ENCODE measurements at regions not wholly inside any gene's neighbourhood (a gene's known extent, or its start where the extent isn't known, plus 50 kb on each side); places are given as distances from the start of the nearest gene placed in this dataset.

- no peak overlapping the region for H3K4me3 ChIP-seq (ENCODE audit: low read length in 2 of 2)
- H3K27me3 ChIP-seq (ENCODE audit: control insufficient read depth in 3 of 3, insufficient read depth in 3 of 3, low read depth in 1 of 3, low read length in 3 of 3): no peaks in the 10 kb centered on the region
- no peak for DNase-seq (ENCODE audit: low spot score)
- H3K36me3 ChIP-seq (replicated peaks in 1 of 2; ENCODE audit: control insufficient read depth in 2 of 2, insufficient read depth in 2 of 2, low read length in 2 of 2): no peaks in the 10 kb centered on the region
- H3K9ac ChIP-seq (ENCODE audit: low read depth, low read length, poor library complexity): no peak overlapping the region
- peaks cover 0 to 4% of the 10 kb centered on the region in 2 donors for H3K4me1 ChIP-seq (ENCODE audit: control insufficient read depth in 2 of 2, insufficient read depth in 1 of 2, low read depth in 1 of 2, low read length in 2 of 2)
- no peaks in the 10 kb centered on the region for H3K9me3 ChIP-seq (replicated peaks in 1 of 2; ENCODE audit: control insufficient read depth in 2 of 2, insufficient read depth in 1 of 2, low read depth in 1 of 2, low read length in 2 of 2)
- H2BK15ac ChIP-seq (ENCODE audit: low read length): no peak overlapping the region
- H2BK120ac ChIP-seq (ENCODE audit: low read depth, low read length): no peak overlapping the region
- no peak overlapping the region for H4K8ac ChIP-seq (ENCODE audit: low read depth, low read length)
- no peak overlapping the region for H2AFZ ChIP-seq (ENCODE audit: low read length)
- H2BK12ac ChIP-seq (ENCODE audit: low read length): no peak overlapping the region
- H3K23ac ChIP-seq (ENCODE audit: low read depth, low read length, poor library complexity): no peak overlapping the region
- H3K14ac ChIP-seq (ENCODE audit: low read length): no peak overlapping the region
- H3K79me1 ChIP-seq (ENCODE audit: low read depth, low read length): no peaks in the 10 kb centered on the region
- no peak overlapping the region for H4K91ac ChIP-seq (ENCODE audit: low read depth, low read length, poor library complexity)
- no peak overlapping the region for H3K18ac ChIP-seq (ENCODE audit: low read length)
- no peak overlapping the region for H3K4ac ChIP-seq (ENCODE audit: low read length)
- H3K4me2 ChIP-seq (ENCODE audit: insufficient read depth, low read length, poor library complexity, severe bottlenecking): no peak overlapping the region
- no CpG with 5 or more reads among the region's 5 CpGs for WGBS, 2 donors (ENCODE audit: extremely low coverage in 2 of 2, insufficient read length in 2 of 2, insufficient replicate concordance in 1 of 2)
- no peak overlapping the region for H2BK5ac ChIP-seq (ENCODE audit: low read length)
- no peak overlapping the region for H3K27ac ChIP-seq (replicated peaks; ENCODE audit: low read length)
- no peak overlapping the region for H2AK5ac ChIP-seq (ENCODE audit: low read depth, low read length)
Measured at GRCh38 chr4:189780391-189780790, 160.3 kb upstream of the FRG1 start.

GRCh38 chr4:189784651-189785050 is 156.0 kb upstream of the FRG1 start:
- Histone ChIP-seq H2BK12ac (ENCODE audit: low read length) (no peak overlapping the region), H4K8ac (ENCODE audit: low read depth, low read length) (no peak overlapping the region), H3K9ac (ENCODE audit: low read depth, low read length, poor library complexity) (no peak overlapping the region), H3K36me3 (replicated peaks in 1 of 2; ENCODE audit: control insufficient read depth in 2 of 2, insufficient read depth in 2 of 2, low read length in 2 of 2) (no peaks in the 10 kb centered on the region), H3K4me3 (ENCODE audit: low read length in 2 of 2) (no peak overlapping the region), H2BK120ac (ENCODE audit: low read depth, low read length) (no peak overlapping the region), H4K91ac (ENCODE audit: low read depth, low read length, poor library complexity) (no peak overlapping the region), H3K14ac (ENCODE audit: low read length) (no peak overlapping the region), H2AK5ac (ENCODE audit: low read depth, low read length) (no peak overlapping the region), H2AFZ (ENCODE audit: low read length) (no peak overlapping the region), H3K9me3 (replicated peaks in 1 of 2; ENCODE audit: control insufficient read depth in 2 of 2, insufficient read depth in 1 of 2, low read depth in 1 of 2, low read length in 2 of 2) (no peaks in the 10 kb centered on the region), H3K79me1 (ENCODE audit: low read depth, low read length) (no peaks in the 10 kb centered on the region), H3K18ac (ENCODE audit: low read length) (no peak overlapping the region), H2BK5ac (ENCODE audit: low read length) (no peak overlapping the region), H3K27ac (replicated peaks; ENCODE audit: low read length) (no peak overlapping the region), H3K27me3 (ENCODE audit: control insufficient read depth in 3 of 3, insufficient read depth in 3 of 3, low read depth in 1 of 3, low read length in 3 of 3) (no peaks in the 10 kb centered on the region), H3K4me1 (ENCODE audit: control insufficient read depth in 2 of 2, insufficient read depth in 1 of 2, low read depth in 1 of 2, low read length in 2 of 2) (peaks cover 0 to 3% of the 10 kb centered on the region in 2 donors), H2BK15ac (ENCODE audit: low read length) (no peak overlapping the region), H3K4ac (ENCODE audit: low read length) (no peak overlapping the region), H3K23ac (ENCODE audit: low read depth, low read length, poor library complexity) (no peak overlapping the region), H3K4me2 (ENCODE audit: insufficient read depth, low read length, poor library complexity, severe bottlenecking) (no peak overlapping the region)
- no peak for DNase-seq (ENCODE audit: low spot score)

GRCh38 chr4:189785257-189785656 is 155.4 kb upstream of the FRG1 start:
- H3K27me3 ChIP-seq (ENCODE audit: control insufficient read depth in 3 of 3, insufficient read depth in 3 of 3, low read depth in 1 of 3, low read length in 3 of 3): no peaks in the 10 kb centered on the region
- no peak overlapping the region for H2BK5ac ChIP-seq (ENCODE audit: low read length)
- no peak overlapping the region for H2BK12ac ChIP-seq (ENCODE audit: low read length)
- H3K79me1 ChIP-seq (ENCODE audit: low read depth, low read length): no peaks in the 10 kb centered on the region
- no peak overlapping the region for H3K4me2 ChIP-seq (ENCODE audit: insufficient read depth, low read length, poor library complexity, severe bottlenecking)
- H2AFZ ChIP-seq (ENCODE audit: low read length): no peak overlapping the region
- H3K23ac ChIP-seq (ENCODE audit: low read depth, low read length, poor library complexity): no peak overlapping the region
- no peak for DNase-seq (ENCODE audit: low spot score)
- no peak overlapping the region for H3K4ac ChIP-seq (ENCODE audit: low read length)
- no peak overlapping the region for H2AK5ac ChIP-seq (ENCODE audit: low read depth, low read length)
- H3K4me1 ChIP-seq (ENCODE audit: control insufficient read depth in 2 of 2, insufficient read depth in 1 of 2, low read depth in 1 of 2, low read length in 2 of 2): peaks cover 0 to 3% of the 10 kb centered on the region in 2 donors
- H3K36me3 ChIP-seq (replicated peaks in 1 of 2; ENCODE audit: control insufficient read depth in 2 of 2, insufficient read depth in 2 of 2, low read length in 2 of 2): no peaks in the 10 kb centered on the region
- no peak overlapping the region for H4K91ac ChIP-seq (ENCODE audit: low read depth, low read length, poor library complexity)
- no peak overlapping the region for H3K4me3 ChIP-seq (ENCODE audit: low read length in 2 of 2)
- H4K8ac ChIP-seq (ENCODE audit: low read depth, low read length): no peak overlapping the region
- H3K9me3 ChIP-seq (replicated peaks in 1 of 2; ENCODE audit: control insufficient read depth in 2 of 2, insufficient read depth in 1 of 2, low read depth in 1 of 2, low read length in 2 of 2): no peaks in the 10 kb centered on the region
- H3K14ac ChIP-seq (ENCODE audit: low read length): no peak overlapping the region
- H2BK120ac ChIP-seq (ENCODE audit: low read depth, low read length): no peak overlapping the region
- no peak overlapping the region for H3K9ac ChIP-seq (ENCODE audit: low read depth, low read length, poor library complexity)
- no CpG with 5 or more reads among the region's 5 CpGs for WGBS, 2 donors (ENCODE audit: extremely low coverage in 2 of 2, insufficient read length in 2 of 2, insufficient replicate concordance in 1 of 2)
- H3K18ac ChIP-seq (ENCODE audit: low read length): peak overlapping the region; percentile 5
- no peak overlapping the region for H3K27ac ChIP-seq (replicated peaks; ENCODE audit: low read length)
- H2BK15ac ChIP-seq (ENCODE audit: low read length): no peak overlapping the region

GRCh38 chr4:189786447-189786846 is 154.2 kb upstream of the FRG1 start:
- Histone ChIP-seq H2BK120ac (ENCODE audit: low read depth, low read length) (no peak overlapping the region), H3K79me1 (ENCODE audit: low read depth, low read length) (no peaks in the 10 kb centered on the region), H3K18ac (ENCODE audit: low read length) (no peak overlapping the region), H3K4me1 (ENCODE audit: control insufficient read depth in 2 of 2, insufficient read depth in 1 of 2, low read depth in 1 of 2, low read length in 2 of 2) (peaks cover 0 to 3% of the 10 kb centered on the region in 2 donors), H4K8ac (ENCODE audit: low read depth, low read length) (no peak overlapping the region), H3K23ac (ENCODE audit: low read depth, low read length, poor library complexity) (no peak overlapping the region), H2AK5ac (ENCODE audit: low read depth, low read length) (no peak overlapping the region), H2BK12ac (ENCODE audit: low read length) (no peak overlapping the region), H3K4me2 (ENCODE audit: insufficient read depth, low read length, poor library complexity, severe bottlenecking) (no peak overlapping the region), H3K27ac (replicated peaks; ENCODE audit: low read length) (no peak overlapping the region), H2BK5ac (ENCODE audit: low read length) (no peak overlapping the region), H3K4me3 (ENCODE audit: low read length in 2 of 2) (no peak overlapping the region), H3K4ac (ENCODE audit: low read length) (no peak overlapping the region), H4K91ac (ENCODE audit: low read depth, low read length, poor library complexity) (no peak overlapping the region), H3K27me3 (ENCODE audit: control insufficient read depth in 3 of 3, insufficient read depth in 3 of 3, low read depth in 1 of 3, low read length in 3 of 3) (no peaks in the 10 kb centered on the region), H2BK15ac (ENCODE audit: low read length) (no peak overlapping the region), H3K14ac (ENCODE audit: low read length) (no peak overlapping the region), H3K36me3 (replicated peaks in 1 of 2; ENCODE audit: control insufficient read depth in 2 of 2, insufficient read depth in 2 of 2, low read length in 2 of 2) (no peaks in the 10 kb centered on the region), H3K9me3 (replicated peaks in 1 of 2; ENCODE audit: control insufficient read depth in 2 of 2, insufficient read depth in 1 of 2, low read depth in 1 of 2, low read length in 2 of 2) (no peaks in the 10 kb centered on the region), H3K9ac (ENCODE audit: low read depth, low read length, poor library complexity) (no peak overlapping the region), H2AFZ (ENCODE audit: low read length) (no peak overlapping the region)
- no peak for DNase-seq (ENCODE audit: low spot score)
- no CpG with 5 or more reads among the region's 5 CpGs for WGBS, 2 donors (ENCODE audit: extremely low coverage in 2 of 2, insufficient read length in 2 of 2, insufficient replicate concordance in 1 of 2)

All from neuronal stem cell (in vitro differentiated cells).